ENCODE measurements at regions not wholly inside any gene's neighbourhood (a gene's known extent, or its start where the extent isn't known, plus 50 kb on each side); places are given as distances from the start of the nearest gene placed in this dataset.

DNA sequence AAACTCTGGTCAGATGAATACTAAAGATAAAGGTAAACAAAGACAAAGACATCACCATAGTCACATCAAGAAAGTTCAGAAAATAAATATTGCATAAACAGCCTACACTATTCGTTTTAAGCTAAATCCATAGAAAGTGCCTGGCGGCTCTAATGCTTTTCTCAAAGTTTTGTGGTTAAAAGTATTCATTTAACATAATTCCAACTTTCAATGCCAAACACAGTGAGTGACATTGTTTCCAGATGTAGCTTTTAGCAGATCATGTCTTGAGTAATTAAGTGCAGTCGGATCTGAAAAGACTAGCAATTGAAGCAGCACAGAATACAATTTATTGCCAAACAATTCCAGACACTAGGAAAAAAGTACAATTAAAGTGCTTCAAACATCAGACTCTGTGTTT is 287.1 kb upstream of the ADGRL3 start:
- Histone ChIP-seq H3K79me2 (ENCODE audit: control insufficient read depth in 1 of 2, insufficient read depth in 2 of 2, low read length in 2 of 2) (no peaks in the 10 kb centered on the region), H3K27me3 (replicated peaks in 1 of 4; ENCODE audit: control insufficient read depth in 3 of 4, extremely low read depth in 1 of 4, insufficient read depth in 3 of 4, low read length in 3 of 4) (no peaks in the 10 kb centered on the region), H3K79me1 (ENCODE audit: low read depth, low read length) (no peaks in the 10 kb centered on the region), H4K8ac (ENCODE audit: extremely low read depth, insufficient read depth, low read length) (no peak overlapping the region), H2AK5ac (ENCODE audit: low read depth, low read length) (no peak overlapping the region), H3K14ac (ENCODE audit: insufficient read length) (no peak overlapping the region), H3K36me3 (ENCODE audit: control insufficient read depth in 2 of 4, insufficient read depth in 4 of 4, low read length in 3 of 4) (no peaks in the 10 kb centered on the region), H2BK120ac (replicated peaks; ENCODE audit: low read depth, low read length) (no peak overlapping the region), H4K20me1 (replicated peaks in 1 of 2; ENCODE audit: control insufficient read depth in 1 of 2, insufficient read depth in 2 of 2, low read length in 2 of 2) (no peaks in the 10 kb centered on the region), H2BK12ac (ENCODE audit: low read depth, low read length) (no peak overlapping the region), H2BK5ac (ENCODE audit: low read depth, low read length) (no peak overlapping the region), H3K4me2 (ENCODE audit: insufficient read depth in 1 of 2, low read depth in 2 of 2, low read length in 2 of 2) (no peak overlapping the region), H3K56ac (replicated peaks; ENCODE audit: insufficient read length, low read depth, low read length) (no peak overlapping the region), H2BK15ac (ENCODE audit: low read length) (no peak overlapping the region), H2BK20ac (ENCODE audit: low read length) (no peak overlapping the region), H3K4ac (replicated peaks; ENCODE audit: insufficient read length, low read depth, low read length) (no peak overlapping the region), H3K27ac (ENCODE audit: low read depth, low read length) (no peak overlapping the region), H3K23ac (ENCODE audit: insufficient read length) (no peak overlapping the region), H2AFZ (ENCODE audit: low read length) (no peak overlapping the region), H4K91ac (replicated peaks; ENCODE audit: insufficient read length, low read length) (no peak overlapping the region), H3K4me1 (replicated peaks in 1 of 4; ENCODE audit: control insufficient read depth in 3 of 4, insufficient read depth in 4 of 4, low read length in 3 of 4) (no peaks in the 10 kb centered on the region), H3K18ac (ENCODE audit: extremely low read depth, low read length) (no peak overlapping the region), H4K5ac (ENCODE audit: insufficient read length, low read depth, low read length) (no peak overlapping the region), H3K23me2 (ENCODE audit: low read depth, low read length) (no peaks in the 10 kb centered on the region), H3K4me3 (ENCODE audit: extremely low read depth in 1 of 4, insufficient read depth in 2 of 4, low read depth in 3 of 4, low read length in 4 of 4) (no peak overlapping the region), H3K9ac (replicated peaks in 1 of 4; ENCODE audit: extremely low read depth in 1 of 4, low read depth in 3 of 4, low read length in 3 of 4) (no peak overlapping the region), H3K9me3 (ENCODE audit: insufficient read depth in 2 of 2, low read depth in 1 of 2, low read length in 1 of 2) (no peaks in the 10 kb centered on the region)
- ChIA-PET POLR2A (ENCODE audit: partially characterized antibody) (no interaction called here), CTCF (ENCODE audit: partially characterized antibody) (no interaction called here)
- FAIRE-seq = no peak
- WGBS, 2 experiments (ENCODE audit: extremely low coverage in 1 of 2, insufficient coverage in 1 of 2, insufficient read length in 1 of 2, insufficient replicate concordance in 2 of 2, low coverage in 1 of 2, low lambda C conversion rate in 2 of 2, missing lambda C conversion rate in 1 of 2) = 93% methylated on average over 3 of the region's 3 CpGs; no CpG with 5 or more reads in 1 of the 2 experiments
- TF ChIP-seq SRF (IDR thresholded peaks at IDR 0.05; ENCODE audit: low read depth, low read length) (no peak), TCF12 (IDR thresholded peaks at IDR 0.05; ENCODE audit: low read depth, low read length) (no peak), CEBPB (IDR thresholded peaks at IDR 0.05; ENCODE audit: low read depth, low read length) (no peak)
- DNase-seq (ENCODE audit: low read depth in 1 of 2, low spot score in 2 of 2) = no peak
